NCI-H146 treated with DMSO at 0.1 percent for 48 hours (cell line): ENCODE measurements at regions not wholly inside any gene's neighbourhood (a gene's known extent, or its start where the extent isn't known, plus 50 kb on each side); places are given as distances from the start of the nearest gene placed in this dataset.

ENCODE experiments used
- DNase-seq: peaks from one replicate; lab custom pipeline; 2025; ENCODE audit not compliant: unreplicated experiment; lab: John Stamatoyannopoulos, UW

DNA sequence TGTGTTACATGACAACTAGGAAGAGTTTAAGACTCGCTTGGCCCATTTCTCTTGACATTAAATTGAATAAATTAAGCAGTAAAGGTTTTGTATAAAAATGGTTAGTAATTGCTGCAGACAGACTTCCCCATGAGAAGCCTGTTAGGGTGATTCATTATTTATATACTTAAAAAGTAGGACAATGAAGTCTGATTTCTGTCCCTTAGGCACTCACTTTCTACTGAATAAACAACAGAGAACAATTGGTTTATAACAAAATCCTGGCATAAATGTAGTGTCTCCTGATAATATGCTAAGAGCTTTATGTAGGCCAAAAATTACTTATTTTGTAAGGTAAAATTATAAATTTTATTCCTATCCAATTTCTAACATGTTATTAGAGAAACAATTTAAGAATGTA, 2138.5 kb upstream of the PCDH20 start:
- no peak for DNase-seq

GRCh38 chr13:63551731-63552130, 2136.1 kb upstream of the PCDH20 start:
- no peak for DNase-seq

- DNase-seq, result no peak
Measured at GRCh38 chr13:63546524-63546923, 2130.9 kb upstream of the PCDH20 start.

DNA sequence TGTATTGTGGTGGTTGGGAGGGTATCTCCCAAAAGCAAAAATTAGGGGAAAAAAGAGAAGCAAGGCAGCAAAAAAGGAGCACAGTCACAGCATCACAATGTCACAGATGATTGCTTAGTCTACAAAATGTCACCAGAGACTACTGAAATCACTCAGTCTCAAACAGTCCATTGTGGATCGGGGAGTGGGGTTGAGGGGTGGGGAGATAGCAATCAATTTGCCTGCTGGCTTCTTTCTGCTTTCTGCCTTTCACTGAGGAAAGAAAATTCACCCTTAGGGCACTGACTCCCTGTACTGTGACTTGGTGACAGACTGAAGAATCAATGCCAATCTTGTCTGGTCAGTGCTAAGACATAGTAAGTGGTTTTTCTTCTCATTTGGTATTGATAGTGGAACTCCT, 2127.1 kb upstream of the PCDH20 start:
- DNase-seq, result no peak

- no peak for DNase-seq
Measured at GRCh38 chr13:63541336-63541735, 2125.7 kb upstream of the PCDH20 start.

- DNase-seq, result no peak
Measured at GRCh38 chr13:63540061-63540460, 2124.4 kb upstream of the PCDH20 start.

GRCh38 chr13:63517371-63517770, 2101.7 kb upstream of the PCDH20 start:
- DNase-seq, result no peak

- no peak for DNase-seq
Measured at GRCh38 chr13:63516124-63516523, 2100.5 kb upstream of the PCDH20 start.

DNA sequence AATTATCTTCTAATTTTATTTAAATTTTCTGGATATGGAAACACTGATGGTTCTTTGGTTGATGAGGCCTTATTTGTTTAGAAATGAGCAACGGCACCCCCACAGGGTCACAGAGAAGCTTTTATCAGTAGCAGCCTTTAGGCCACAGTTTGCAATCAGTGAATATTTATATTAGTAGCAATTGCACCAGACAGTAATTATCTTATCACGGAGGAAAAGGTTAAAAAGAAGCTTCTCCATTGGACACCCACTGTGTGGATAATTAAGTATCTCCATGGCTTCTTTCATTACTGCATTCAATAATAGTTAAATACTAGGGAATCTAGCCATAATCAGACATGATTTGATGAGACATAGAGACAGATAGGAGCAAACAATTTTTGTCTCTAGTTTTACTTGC, 2099.2 kb upstream of the PCDH20 start:
- peak; percentile 84 for DNase-seq

DNA sequence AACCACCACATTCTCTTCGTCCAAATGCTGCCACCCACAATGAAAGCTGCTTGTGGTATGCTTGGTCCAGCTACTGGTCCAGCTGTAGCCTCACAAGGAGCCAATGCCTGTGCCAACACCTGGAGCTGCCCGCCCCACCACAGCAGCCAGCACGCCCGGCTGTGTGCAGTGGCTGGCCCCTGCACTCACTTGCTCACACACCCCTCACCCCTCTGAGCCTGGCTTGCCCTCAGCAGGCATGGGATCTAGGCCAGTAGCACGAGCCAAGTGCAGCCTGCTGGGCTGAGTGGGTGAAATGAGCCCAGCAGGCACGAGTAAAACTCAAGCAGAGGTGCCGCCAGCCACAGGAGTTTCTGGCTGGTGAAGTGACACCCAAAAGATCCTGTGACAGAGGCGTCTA, 2096.4 kb upstream of the PCDH20 start:
- no peak for DNase-seq

DNA sequence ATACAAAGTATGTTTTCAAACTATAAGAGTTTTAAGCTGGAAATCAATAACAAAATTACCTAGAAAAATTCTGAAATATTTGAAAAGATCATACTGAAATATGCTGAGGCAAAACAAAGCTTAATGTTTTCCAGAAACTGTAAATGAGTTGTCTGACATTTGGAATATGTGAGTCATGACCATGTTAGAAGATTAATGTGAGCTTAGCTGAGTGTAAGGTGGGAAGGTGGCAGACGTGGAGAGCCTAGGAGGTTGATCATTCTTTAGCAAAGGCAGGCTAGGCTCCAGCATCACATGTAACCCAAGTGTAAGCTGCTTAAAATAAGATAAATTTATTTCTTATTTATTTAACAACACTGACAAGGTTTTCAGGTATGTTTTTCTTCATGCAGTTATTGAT, 2086.1 kb upstream of the PCDH20 start:
- no peak for DNase-seq

- DNase-seq, result no peak
Measured at GRCh38 chr13:63497601-63498000, 2082.0 kb upstream of the PCDH20 start.

GRCh38 chr13:63492604-63493003, 2077.0 kb upstream of the PCDH20 start:
- DNase-seq, result no peak

GRCh38 chr13:63490149-63490548, 2074.5 kb upstream of the PCDH20 start:
- DNase-seq, result no peak

GRCh38 chr13:63481334-63481733, 2065.7 kb upstream of the PCDH20 start:
- DNase-seq, result no peak

DNA sequence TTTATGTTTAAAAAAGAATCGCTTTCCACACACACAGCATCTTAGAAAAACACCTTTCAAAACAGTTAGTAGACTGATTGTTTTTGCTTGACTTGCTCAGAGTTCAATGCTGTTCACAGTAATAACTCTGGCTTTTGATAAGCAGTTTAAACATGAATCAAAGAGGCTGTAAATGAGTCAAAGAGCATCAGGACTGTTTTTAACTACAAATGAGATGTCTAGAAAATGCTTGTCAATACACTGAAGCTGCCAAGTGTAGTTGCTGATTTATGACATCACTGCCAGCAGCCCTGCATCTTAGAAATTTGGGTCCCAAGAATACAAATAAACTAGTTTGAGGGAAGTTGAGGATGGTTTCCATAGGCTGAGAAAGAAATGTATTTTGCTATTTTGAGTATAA, 2057.1 kb upstream of the PCDH20 start:
- DNase-seq, result no peak

DNA sequence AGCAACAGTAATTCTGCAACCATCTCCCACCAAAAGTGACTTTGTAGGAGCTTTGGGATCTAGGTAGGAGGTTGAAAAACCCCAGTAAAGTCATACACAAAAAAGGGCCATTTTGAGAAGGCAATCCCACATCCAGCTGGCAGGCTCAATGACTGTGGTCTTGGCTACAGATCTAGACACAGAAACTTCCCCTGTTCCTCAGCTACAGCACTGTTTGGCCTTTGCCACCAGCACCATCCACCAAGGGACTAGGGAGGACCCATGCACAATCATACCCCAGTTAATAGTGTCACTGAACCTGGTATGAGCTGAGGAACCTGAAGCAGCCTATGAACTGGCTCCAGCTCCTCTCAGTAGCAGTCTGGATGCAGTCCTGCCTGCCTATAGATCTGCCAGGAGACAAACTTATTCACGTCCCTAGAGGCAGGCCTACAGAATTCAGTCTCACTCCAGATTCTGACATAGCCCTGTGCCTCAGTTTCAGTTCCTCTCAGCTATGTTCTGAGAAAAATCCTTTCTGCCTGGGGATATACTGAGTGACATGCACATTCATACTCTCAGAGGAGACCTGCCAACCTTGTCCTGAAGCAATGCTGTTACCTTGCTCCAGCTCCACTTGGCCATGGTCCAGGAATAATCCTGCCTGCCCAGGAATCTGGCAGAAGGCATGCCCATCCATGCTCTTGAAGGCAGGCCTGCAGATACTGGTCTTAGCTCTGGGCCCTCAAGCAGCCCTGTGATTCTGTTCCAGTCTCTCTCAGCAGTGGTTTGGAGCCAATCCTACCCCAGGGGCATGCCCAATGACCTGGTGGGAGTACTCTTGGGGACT, 2048.3 kb upstream of the PCDH20 start:
- DNase-seq, result no peak

DNA sequence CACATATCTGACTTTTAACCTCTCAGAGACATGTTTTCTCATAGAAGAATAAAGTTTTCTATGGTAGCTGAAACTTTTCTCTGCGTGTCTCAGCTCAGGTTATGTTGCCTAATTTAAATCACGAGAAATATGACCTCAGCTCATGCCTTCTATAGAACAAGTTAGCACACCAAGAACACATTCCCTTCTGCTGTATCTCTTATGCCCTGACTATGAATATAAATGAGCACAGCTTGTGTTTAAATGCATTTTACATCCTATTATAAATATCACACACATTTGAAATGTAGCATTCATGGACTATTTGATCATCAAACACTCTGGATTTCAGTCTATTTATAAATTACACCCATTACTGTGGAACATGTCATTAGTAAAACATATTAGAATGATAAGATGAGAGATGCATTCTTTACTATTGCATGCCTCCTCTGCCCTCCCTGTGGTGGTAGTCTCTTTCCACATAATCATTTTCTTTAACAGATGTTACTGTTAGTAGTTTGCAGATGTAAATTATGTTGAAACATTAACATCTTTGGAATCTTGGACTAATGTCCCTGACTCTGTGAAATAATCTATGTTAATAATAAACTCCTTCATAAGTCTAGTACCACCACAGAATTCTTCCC, 2044.9 kb upstream of the PCDH20 start:
- no peak for DNase-seq

DNA sequence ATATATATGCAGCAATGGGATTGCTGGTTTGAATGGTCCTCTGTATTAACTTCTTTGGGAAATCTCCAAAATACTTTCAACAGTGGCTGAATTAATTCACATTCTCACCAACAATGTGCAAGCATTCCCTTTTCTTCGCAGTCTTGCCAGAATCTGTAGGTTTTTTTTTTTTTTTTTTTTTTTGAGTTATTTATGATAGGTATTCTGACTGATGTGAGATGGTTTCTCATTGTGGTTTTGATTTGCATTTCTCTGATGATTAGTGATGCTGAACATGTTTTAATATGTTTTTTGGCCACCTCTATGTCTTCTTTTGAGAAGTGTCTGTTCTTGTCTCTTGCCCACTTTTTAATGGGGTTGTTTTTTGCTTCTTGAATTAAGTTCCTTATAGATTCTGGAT, 2041.5 kb upstream of the PCDH20 start:
- DNase-seq, result no peak

GRCh38 chr13:63455938-63456337, 2040.3 kb upstream of the PCDH20 start:
- DNase-seq, result no peak

DNA sequence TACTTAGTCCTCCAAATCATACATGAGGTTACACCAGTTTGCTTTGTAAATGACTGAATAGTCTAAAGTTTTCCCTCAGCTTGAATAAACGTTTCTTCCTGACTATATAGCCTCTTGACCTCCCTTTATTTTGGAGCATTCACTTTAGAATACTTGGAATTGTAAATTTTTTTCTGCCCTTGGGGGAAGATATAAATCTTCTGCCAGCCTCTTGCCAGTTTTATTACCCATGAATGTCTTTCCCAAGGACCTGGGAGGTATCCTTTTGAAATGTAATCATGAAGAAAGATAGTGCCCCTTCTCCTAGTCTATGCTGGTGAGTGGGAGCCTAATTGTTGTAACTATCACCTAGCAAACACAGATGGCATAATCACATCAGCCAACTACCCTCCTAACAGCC, 2033.9 kb upstream of the PCDH20 start:
- peak; percentile 55 for DNase-seq

DNA sequence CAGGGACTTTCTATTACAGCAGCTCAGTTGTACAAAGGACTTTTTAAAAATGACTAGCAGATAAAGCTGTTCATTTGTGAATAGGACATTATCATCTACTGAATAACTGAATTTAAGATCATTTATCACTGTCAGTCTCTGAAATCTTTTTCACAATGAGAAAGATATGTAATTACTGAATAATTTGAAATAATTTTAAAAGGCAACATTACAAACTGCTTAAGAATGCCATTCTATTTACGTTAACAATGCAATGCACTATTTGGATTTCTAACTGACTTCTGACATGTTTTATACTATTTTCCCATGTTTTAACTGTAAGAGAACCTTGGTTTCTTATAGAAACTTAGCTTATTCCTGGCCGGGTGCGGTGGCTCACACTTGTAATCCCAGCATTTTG, 2033.0 kb upstream of the PCDH20 start:
- DNase-seq, result no peak

DNA sequence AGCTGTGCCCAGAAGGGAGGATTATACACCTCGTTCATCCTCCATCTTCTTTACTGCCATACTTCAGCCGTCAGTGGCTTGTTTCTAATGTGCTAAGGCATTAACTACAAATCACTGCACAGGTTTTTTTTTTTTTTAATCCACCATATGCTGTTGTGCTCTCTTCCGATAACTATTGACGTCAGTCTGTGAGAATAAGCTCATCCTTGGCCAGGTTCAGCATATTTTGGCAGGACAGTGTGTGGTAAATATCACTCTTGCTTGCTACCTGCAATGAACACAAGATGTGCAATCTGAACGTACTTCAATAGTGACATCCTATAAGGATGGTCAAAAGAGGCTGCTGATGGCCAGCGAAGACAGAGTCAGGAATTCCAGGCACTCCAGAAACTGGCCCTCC, 2030.7 kb upstream of the PCDH20 start:
- no peak for DNase-seq
